GM12892 (cell line): ENCODE measurements at regions not wholly inside any gene's neighbourhood (a gene's known extent, or its start where the extent isn't known, plus 50 kb on each side); places are given as distances from the start of the nearest gene placed in this dataset.
"Not testable (repeated sequence)": the region's sequence is repeated elsewhere in the genome, so short reads cannot be mapped to it uniquely, and the experiment has no call there.

Experiments
- POLR2A ChIP-seq: IDR thresholded peaks from 2 replicates; pipeline ENCODE4 v1.6.1; 2011; ENCODE audit warnings: low read depth, low read length, control low read depth
- TAF1 ChIP-seq: IDR thresholded peaks from 2 replicates; pipeline ENCODE4 v1.6.1; 2011; ENCODE audit warnings: low read depth, mild to moderate bottlenecking, control low read depth, low read length, borderline replicate concordance

DNA sequence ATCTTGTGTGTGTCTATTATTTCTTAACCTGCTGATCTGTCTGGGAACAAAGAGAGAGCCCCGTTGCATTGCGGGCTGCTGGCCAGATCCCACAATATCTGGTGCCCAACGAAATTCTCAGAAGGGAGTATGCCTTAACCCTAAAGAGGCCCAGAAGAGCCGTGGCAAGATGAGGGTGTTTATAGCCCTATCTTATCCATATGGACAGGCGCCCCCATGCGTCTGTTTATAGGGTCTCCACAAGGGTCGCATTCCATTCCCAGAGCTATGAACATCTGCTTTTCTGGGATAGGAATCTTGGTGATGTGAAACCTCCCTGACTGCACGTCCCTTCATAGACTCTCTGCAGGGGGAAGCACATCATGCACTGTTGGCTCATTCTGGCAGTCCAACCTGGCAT, 1262.5 kb downstream of the RAPGEF2 start:
- not testable (repeated sequence) for TF ChIP-seq POLR2A, TAF1
